Fibroblast of gingiva (primary cell): ENCODE measurements at regions not wholly inside any gene's neighbourhood (a gene's known extent, or its start where the extent isn't known, plus 50 kb on each side); places are given as distances from the start of the nearest gene placed in this dataset.

Experiments
- DNase-seq: peaks from one replicate; pipeline ENCODE4 v3.0.0-alpha.2; 2011; ENCODE audit warnings: low read depth

GRCh38 chr1:56222914-56223540, 356.3 kb downstream of the PLPP3 start:
- no peak for DNase-seq

GRCh38 chr1:56220021-56220420, 359.3 kb downstream of the PLPP3 start:
- DNase-seq = no peak

- no peak for DNase-seq
These were observed 361.3 kb downstream of the PLPP3 start for GRCh38 chr1:56218023-56218422.

GRCh38 chr1:56216218-56216617, 363.1 kb downstream of the PLPP3 start:
- DNase-seq = peak; percentile 70

- peak; percentile 66 for DNase-seq
These were observed 363.6 kb downstream of the PLPP3 start for GRCh38 chr1:56215771-56216170.

- DNase-seq = no peak
These were observed 364.3 kb downstream of the PLPP3 start for GRCh38 chr1:56215086-56215485.

GRCh38 chr1:56213068-56213467, 366.3 kb downstream of the PLPP3 start:
- no peak for DNase-seq

GRCh38 chr1:56212143-56212542, 367.2 kb downstream of the PLPP3 start:
- DNase-seq = no peak

- DNase-seq = no peak
These were observed 373.0 kb downstream of the PLPP3 start for GRCh38 chr1:56206391-56206790.

GRCh38 chr1:56204206-56204605, 375.2 kb downstream of the PLPP3 start:
- DNase-seq = no peak

- DNase-seq = no peak
These were observed 376.4 kb downstream of the PLPP3 start for GRCh38 chr1:56202796-56203492.

GRCh38 chr1:56202186-56202585, 377.2 kb downstream of the PLPP3 start:
- no peak for DNase-seq

- no peak for DNase-seq
These were observed 378.5 kb downstream of the PLPP3 start for GRCh38 chr1:56200896-56201295.

GRCh38 chr1:56200442-56200841, 378.9 kb downstream of the PLPP3 start:
- DNase-seq = peak; percentile 14

- peak; percentile 38 for DNase-seq
These were observed 379.4 kb downstream of the PLPP3 start for GRCh38 chr1:56199956-56200355.

- no peak for DNase-seq
These were observed 380.3 kb downstream of the PLPP3 start for GRCh38 chr1:56199061-56199460.

- DNase-seq = no peak
These were observed 381.4 kb downstream of the PLPP3 start for GRCh38 chr1:56197946-56198345.

GRCh38 chr1:56196839-56197238, 382.5 kb downstream of the PLPP3 start:
- DNase-seq = no peak

- DNase-seq = peak; percentile 86
These were observed 384.6 kb downstream of the PLPP3 start for GRCh38 chr1:56194701-56195300.

- DNase-seq = no peak
These were observed 385.7 kb downstream of the PLPP3 start for GRCh38 chr1:56193656-56194055.

GRCh38 chr1:56191369-56191768, 388.0 kb downstream of the PLPP3 start:
- DNase-seq = peak; percentile 71

GRCh38 chr1:56190806-56191365, 388.5 kb downstream of the PLPP3 start:
- DNase-seq = peak; percentile 87
